Vagina (tissue), 2 donors: ENCODE measurements at regions not wholly inside any gene's neighbourhood (a gene's known extent, or its start where the extent isn't known, plus 50 kb on each side); places are given as distances from the start of the nearest gene placed in this dataset.

Experiments
- CTCF ChIP-seq, 3 experiments: fragments of 450-650 bp in 2 of 3; fragments of 200-600 bp in 1 of 3; sonication (generic) in 1 of 3; IDR thresholded peaks; one replicate each; pipeline ENCODE4 v1.5.1; 2017 to 2019; ENCODE audit warnings: antibody characterized with exemption in 3 of 3, mild to moderate bottlenecking in 2 of 3, moderate library complexity in 2 of 3
- POLR2A ChIP-seq, 2 donors: fragments of 450-650 bp; IDR thresholded peaks; one replicate each; pipeline ENCODE4 v1.6.1; 2017; ENCODE audit warnings: antibody characterized with exemption in 2 of 2, mild to moderate bottlenecking in 2 of 2, moderate library complexity in 2 of 2
- POLR2AphosphoS5 ChIP-seq, 2 donors: sonication (generic); formaldehyde crosslinking; IDR thresholded peaks; one replicate each; pipeline ENCODE4 v1.9.0; 2017; ENCODE audit warnings: antibody characterized with exemption in 2 of 2, mild to moderate bottlenecking in 2 of 2, low read depth in 1 of 2; ENCODE audit not compliant: insufficient read depth in 1 of 2

- TF ChIP-seq POLR2A (IDR thresholded peaks at IDR 0.05) = no peak
- no peak for TF ChIP-seq CTCF (IDR thresholded peaks at IDR 0.05)
- no peak for TF ChIP-seq POLR2AphosphoS5 (IDR thresholded peaks at IDR 0.05; ENCODE audit: insufficient read depth in 1 of 2, low read depth in 1 of 2)
These were observed 494.6 kb upstream of the EPHA5 start for GRCh38 chr4:66164869-66165268.
